ENCODE measurements at regions not wholly inside any gene's neighbourhood (a gene's known extent, or its start where the extent isn't known, plus 50 kb on each side); places are given as distances from the start of the nearest gene placed in this dataset.
"Not testable (repeated sequence)": the region's sequence is repeated elsewhere in the genome, so short reads cannot be mapped to it uniquely, and the experiment has no call there.

- not testable (repeated sequence) for H3K9me3 ChIP-seq (ENCODE audit: insufficient read depth, low read depth, low read length); H3K27ac ChIP-seq (ENCODE audit: low read depth, low read length)
These were observed 703.5 kb upstream of the MANEA start for GRCh38 chr6:94873819-94874218.

GRCh38 chr6:94862112-94862511 is 715.2 kb upstream of the MANEA start:
- H3K79me2 ChIP-seq (ENCODE audit: control insufficient read depth, insufficient read depth, low read length, poor library complexity), result no peaks in the 10 kb centered on the region
- no peak overlapping the region for H3K23ac ChIP-seq (ENCODE audit: low read length)
- H3K9ac ChIP-seq (ENCODE audit: low read length), result no peak overlapping the region
- H2BK12ac ChIP-seq (ENCODE audit: low read length), result no peak overlapping the region
- no peak overlapping the region for H2AFZ ChIP-seq (ENCODE audit: insufficient read depth, low read length, poor library complexity)
- no peak for DNase-seq
- H2AK5ac ChIP-seq (ENCODE audit: low read length), result no peak overlapping the region
- H3K14ac ChIP-seq (ENCODE audit: low read length), result no peak overlapping the region
- H3K4me2 ChIP-seq (ENCODE audit: low read length), result no peak overlapping the region
- H3K79me1 ChIP-seq (ENCODE audit: low read length), result no peaks in the 10 kb centered on the region
- H4K12ac ChIP-seq (ENCODE audit: low read depth, low read length), result no peak overlapping the region
- H4K91ac ChIP-seq (ENCODE audit: low read depth, low read length), result no peak overlapping the region
- no peak overlapping the region for H4K8ac ChIP-seq (ENCODE audit: low read depth, low read length)
- no peak overlapping the region for H2BK120ac ChIP-seq (ENCODE audit: insufficient read depth, low read length, poor library complexity)
- no peaks in the 10 kb centered on the region for H3K36me3 ChIP-seq (ENCODE audit: control insufficient read depth in 1 of 2, insufficient read depth in 2 of 2, low read length in 2 of 2)
- no peaks in the 10 kb centered on the region for H3K4me1 ChIP-seq (ENCODE audit: control insufficient read depth in 1 of 2, insufficient read depth in 2 of 2, low read length in 2 of 2)
- no peaks in the 10 kb centered on the region for H3K27me3 ChIP-seq (ENCODE audit: insufficient read depth, low read length)
- no peak overlapping the region for H3K18ac ChIP-seq (ENCODE audit: low read length)
- WGBS (ENCODE audit: extremely low coverage, insufficient coverage, insufficient read length), result no CpG with 5 or more reads among the region's 1 CpG
- H3K27ac ChIP-seq (ENCODE audit: low read depth, low read length), result no peak overlapping the region
- H2BK5ac ChIP-seq (ENCODE audit: low read depth, low read length, poor library complexity), result no peak overlapping the region
- H3K9me3 ChIP-seq (ENCODE audit: insufficient read depth, low read depth, low read length), result no peaks in the 10 kb centered on the region
- no peak overlapping the region for H3K4ac ChIP-seq (ENCODE audit: low read depth, low read length)
- H3K4me3 ChIP-seq (ENCODE audit: low read depth, low read length), result no peak overlapping the region

More at GRCh38 chr6:94873819-94874218, 703.5 kb upstream of the MANEA start:
- H3K36me3 ChIP-seq (ENCODE audit: control insufficient read depth in 1 of 2, insufficient read depth in 2 of 2, low read length in 2 of 2); H3K79me2 ChIP-seq (ENCODE audit: control insufficient read depth, insufficient read depth, low read length, poor library complexity); H2AK5ac ChIP-seq (ENCODE audit: low read length); H3K9ac ChIP-seq (ENCODE audit: low read length); H3K23ac ChIP-seq (ENCODE audit: low read length); H2BK120ac ChIP-seq (ENCODE audit: insufficient read depth, low read length, poor library complexity); H4K12ac ChIP-seq (ENCODE audit: low read depth, low read length); H3K14ac ChIP-seq (ENCODE audit: low read length); H2BK5ac ChIP-seq (ENCODE audit: low read depth, low read length, poor library complexity); H3K4me1 ChIP-seq (ENCODE audit: control insufficient read depth in 1 of 2, insufficient read depth in 2 of 2, low read length in 2 of 2); H2BK12ac ChIP-seq (ENCODE audit: low read length); H2AFZ ChIP-seq (ENCODE audit: insufficient read depth, low read length, poor library complexity); H3K4me3 ChIP-seq (ENCODE audit: low read depth, low read length); H4K91ac ChIP-seq (ENCODE audit: low read depth, low read length); H3K4ac ChIP-seq (ENCODE audit: low read depth, low read length); H3K4me2 ChIP-seq (ENCODE audit: low read length); H3K18ac ChIP-seq (ENCODE audit: low read length); H3K79me1 ChIP-seq (ENCODE audit: low read length); H3K27me3 ChIP-seq (ENCODE audit: insufficient read depth, low read length); H4K8ac ChIP-seq (ENCODE audit: low read depth, low read length); DNase-seq: not testable (repeated sequence)
- no CpG with 5 or more reads among the region's 5 CpGs for WGBS (ENCODE audit: extremely low coverage, insufficient coverage, insufficient read length)

GRCh38 chr6:94859924-94860323 is 717.4 kb upstream of the MANEA start:
- H3K27ac ChIP-seq (ENCODE audit: low read depth, low read length), result no peak overlapping the region

GRCh38 chr6:94856999-94857398 is 720.3 kb upstream of the MANEA start:
- H3K36me3 ChIP-seq (ENCODE audit: control insufficient read depth in 1 of 2, insufficient read depth in 2 of 2, low read length in 2 of 2); H3K18ac ChIP-seq (ENCODE audit: low read length); H3K4me2 ChIP-seq (ENCODE audit: low read length); H3K4me1 ChIP-seq (ENCODE audit: control insufficient read depth in 1 of 2, insufficient read depth in 2 of 2, low read length in 2 of 2); H2BK120ac ChIP-seq (ENCODE audit: insufficient read depth, low read length, poor library complexity); H3K27ac ChIP-seq (ENCODE audit: low read depth, low read length); H3K14ac ChIP-seq (ENCODE audit: low read length); H2BK12ac ChIP-seq (ENCODE audit: low read length); H3K23ac ChIP-seq (ENCODE audit: low read length); H4K12ac ChIP-seq (ENCODE audit: low read depth, low read length); H3K9me3 ChIP-seq (ENCODE audit: insufficient read depth, low read depth, low read length); H3K4ac ChIP-seq (ENCODE audit: low read depth, low read length); H2AFZ ChIP-seq (ENCODE audit: insufficient read depth, low read length, poor library complexity); H3K9ac ChIP-seq (ENCODE audit: low read length); H3K27me3 ChIP-seq (ENCODE audit: insufficient read depth, low read length); H2BK5ac ChIP-seq (ENCODE audit: low read depth, low read length, poor library complexity); H4K91ac ChIP-seq (ENCODE audit: low read depth, low read length); H2AK5ac ChIP-seq (ENCODE audit: low read length); H3K4me3 ChIP-seq (ENCODE audit: low read depth, low read length); H4K8ac ChIP-seq (ENCODE audit: low read depth, low read length); H3K79me1 ChIP-seq (ENCODE audit: low read length); H3K79me2 ChIP-seq (ENCODE audit: control insufficient read depth, insufficient read depth, low read length, poor library complexity); DNase-seq: not testable (repeated sequence)
- WGBS (ENCODE audit: extremely low coverage, insufficient coverage, insufficient read length), result no CpG with 5 or more reads among the region's 3 CpGs

More at GRCh38 chr6:94859924-94860323, 717.4 kb upstream of the MANEA start:
- Histone ChIP-seq H2BK120ac (ENCODE audit: insufficient read depth, low read length, poor library complexity) (no peak overlapping the region), H3K18ac (ENCODE audit: low read length) (no peak overlapping the region), H2AK5ac (ENCODE audit: low read length) (no peak overlapping the region), H4K91ac (ENCODE audit: low read depth, low read length) (no peak overlapping the region), H2BK12ac (ENCODE audit: low read length) (no peak overlapping the region), H3K4me3 (ENCODE audit: low read depth, low read length) (no peak overlapping the region), H3K9ac (ENCODE audit: low read length) (no peak overlapping the region), H2BK5ac (ENCODE audit: low read depth, low read length, poor library complexity) (no peak overlapping the region), H3K14ac (ENCODE audit: low read length) (no peak overlapping the region), H3K4ac (ENCODE audit: low read depth, low read length) (no peak overlapping the region), H3K4me2 (ENCODE audit: low read length) (no peak overlapping the region), H4K12ac (ENCODE audit: low read depth, low read length) (no peak overlapping the region), H3K27me3 (ENCODE audit: insufficient read depth, low read length) (no peaks in the 10 kb centered on the region), H3K79me1 (ENCODE audit: low read length) (no peaks in the 10 kb centered on the region), H3K36me3 (ENCODE audit: control insufficient read depth in 1 of 2, insufficient read depth in 2 of 2, low read length in 2 of 2) (no peaks in the 10 kb centered on the region), H2AFZ (ENCODE audit: insufficient read depth, low read length, poor library complexity) (no peak overlapping the region), H4K8ac (ENCODE audit: low read depth, low read length) (no peak overlapping the region), H3K23ac (ENCODE audit: low read length) (no peak overlapping the region), H3K9me3 (ENCODE audit: insufficient read depth, low read depth, low read length) (no peaks in the 10 kb centered on the region), H3K79me2 (ENCODE audit: control insufficient read depth, insufficient read depth, low read length, poor library complexity) (no peaks in the 10 kb centered on the region), H3K4me1 (ENCODE audit: control insufficient read depth in 1 of 2, insufficient read depth in 2 of 2, low read length in 2 of 2) (no peaks in the 10 kb centered on the region)
- WGBS (ENCODE audit: extremely low coverage, insufficient coverage, insufficient read length), result no CpG with 5 or more reads among the region's 4 CpGs
- DNase-seq, result no peak

Data from trophoblast cell (in vitro differentiated cells and primary cell).